ENCODE measurements at regions not wholly inside any gene's neighbourhood (a gene's known extent, or its start where the extent isn't known, plus 50 kb on each side); places are given as distances from the start of the nearest gene placed in this dataset.
"Not testable (repeated sequence)": the region's sequence is repeated elsewhere in the genome, so short reads cannot be mapped to it uniquely, and the experiment has no call there.

GRCh38 chr10:130512936-130513335 is 376.7 kb downstream of the GLRX3 start:
- no peak overlapping the region for H3K27ac ChIP-seq

GRCh38 chr10:130513686-130514476 is 377.7 kb downstream of the GLRX3 start:
- no peaks in the 10 kb centered on the region for H3K27me3 ChIP-seq
- no peak overlapping the region for H3K4me3 ChIP-seq (ENCODE audit: low read depth in 1 of 2, low read length in 1 of 2)
- H3K36me3 ChIP-seq = no peaks in the 10 kb centered on the region
- no peaks in the 10 kb centered on the region for H3K9me3 ChIP-seq
- H3K4me1 ChIP-seq (ENCODE audit: control insufficient read depth in 1 of 2, insufficient read depth in 1 of 2, low read depth in 1 of 2, low read length in 1 of 2) = no peaks in the 10 kb centered on the region
- no peak overlapping the region for H3K27ac ChIP-seq
- no peak for TF ChIP-seq CTCF (IDR thresholded peaks at IDR 0.05)

More at GRCh38 chr10:130512936-130513335, 376.7 kb downstream of the GLRX3 start:
- no peaks in the 10 kb centered on the region for H3K27me3 ChIP-seq
- no peaks in the 10 kb centered on the region for H3K4me1 ChIP-seq (ENCODE audit: control insufficient read depth in 1 of 2, insufficient read depth in 1 of 2, low read depth in 1 of 2, low read length in 1 of 2)
- no peak overlapping the region for H3K4me3 ChIP-seq (ENCODE audit: low read depth in 1 of 2, low read length in 1 of 2)
- no peaks in the 10 kb centered on the region for H3K36me3 ChIP-seq
- H3K9me3 ChIP-seq = no peaks in the 10 kb centered on the region
- no peak for TF ChIP-seq CTCF (IDR thresholded peaks at IDR 0.05)

- no peaks in the 10 kb centered on the region for H3K27me3 ChIP-seq
- no peaks in the 10 kb centered on the region for H3K36me3 ChIP-seq
- H3K4me3 ChIP-seq (ENCODE audit: low read depth in 1 of 2, low read length in 1 of 2) = no peak overlapping the region
- no peak for TF ChIP-seq CTCF (IDR thresholded peaks at IDR 0.05)
- H3K9me3 ChIP-seq = no peaks in the 10 kb centered on the region
- H3K4me1 ChIP-seq (ENCODE audit: control insufficient read depth in 1 of 2, insufficient read depth in 1 of 2, low read depth in 1 of 2, low read length in 1 of 2) = no peaks in the 10 kb centered on the region
- H3K27ac ChIP-seq = no peak overlapping the region
These were observed 379.5 kb downstream of the GLRX3 start for GRCh38 chr10:130515670-130516069.

- no peaks in the 10 kb centered on the region for H3K27me3 ChIP-seq
- no peaks in the 10 kb centered on the region for H3K9me3 ChIP-seq
- no peak for TF ChIP-seq CTCF (IDR thresholded peaks at IDR 0.05)
- H3K4me3 ChIP-seq (ENCODE audit: low read depth in 1 of 2, low read length in 1 of 2) = no peak overlapping the region
- H3K4me1 ChIP-seq (ENCODE audit: control insufficient read depth in 1 of 2, insufficient read depth in 1 of 2, low read depth in 1 of 2, low read length in 1 of 2) = no peaks in the 10 kb centered on the region
- H3K36me3 ChIP-seq = no peaks in the 10 kb centered on the region
- no peak overlapping the region for H3K27ac ChIP-seq
These were observed 380.0 kb downstream of the GLRX3 start for GRCh38 chr10:130516141-130516735.

- not testable (repeated sequence) for H3K4me1 ChIP-seq (ENCODE audit: control insufficient read depth in 1 of 2, insufficient read depth in 1 of 2, low read depth in 1 of 2, low read length in 1 of 2); H3K27ac ChIP-seq; H3K27me3 ChIP-seq; H3K36me3 ChIP-seq; H3K4me3 ChIP-seq (ENCODE audit: low read depth in 1 of 2, low read length in 1 of 2); H3K9me3 ChIP-seq
These were observed 382.7 kb downstream of the GLRX3 start for GRCh38 chr10:130518921-130519320.

- no peaks in the 10 kb centered on the region for H3K36me3 ChIP-seq
- H3K4me1 ChIP-seq (ENCODE audit: control insufficient read depth in 1 of 2, insufficient read depth in 1 of 2, low read depth in 1 of 2, low read length in 1 of 2) = no peaks in the 10 kb centered on the region
- TF ChIP-seq CTCF (IDR thresholded peaks at IDR 0.05) = no peak
- no peak overlapping the region for H3K27ac ChIP-seq
- H3K27me3 ChIP-seq = no peaks in the 10 kb centered on the region
- H3K4me3 ChIP-seq (ENCODE audit: low read depth in 1 of 2, low read length in 1 of 2) = no peak overlapping the region
- no peaks in the 10 kb centered on the region for H3K9me3 ChIP-seq
These were observed 383.6 kb downstream of the GLRX3 start for GRCh38 chr10:130519791-130520190.
